GM18507 (cell line): ENCODE measurements at regions not wholly inside any gene's neighbourhood (a gene's known extent, or its start where the extent isn't known, plus 50 kb on each side); places are given as distances from the start of the nearest gene placed in this dataset.
"Not testable (repeated sequence)": the region's sequence is repeated elsewhere in the genome, so short reads cannot be mapped to it uniquely, and the experiment has no call there.

Source experiments
- DNase-seq: peaks from one replicate; pipeline ENCODE4 v3.0.0; 2011; ENCODE audit warnings: low read depth; ENCODE audit not compliant: insufficient read length; ENCODE audit errors: extremely low spot score
- FAIRE-seq: peaks from 2 replicates; lab custom pipeline; 2011; peaks lifted over from hg19 to GRCh38; lab: Jason Lieb, UNC

DNA sequence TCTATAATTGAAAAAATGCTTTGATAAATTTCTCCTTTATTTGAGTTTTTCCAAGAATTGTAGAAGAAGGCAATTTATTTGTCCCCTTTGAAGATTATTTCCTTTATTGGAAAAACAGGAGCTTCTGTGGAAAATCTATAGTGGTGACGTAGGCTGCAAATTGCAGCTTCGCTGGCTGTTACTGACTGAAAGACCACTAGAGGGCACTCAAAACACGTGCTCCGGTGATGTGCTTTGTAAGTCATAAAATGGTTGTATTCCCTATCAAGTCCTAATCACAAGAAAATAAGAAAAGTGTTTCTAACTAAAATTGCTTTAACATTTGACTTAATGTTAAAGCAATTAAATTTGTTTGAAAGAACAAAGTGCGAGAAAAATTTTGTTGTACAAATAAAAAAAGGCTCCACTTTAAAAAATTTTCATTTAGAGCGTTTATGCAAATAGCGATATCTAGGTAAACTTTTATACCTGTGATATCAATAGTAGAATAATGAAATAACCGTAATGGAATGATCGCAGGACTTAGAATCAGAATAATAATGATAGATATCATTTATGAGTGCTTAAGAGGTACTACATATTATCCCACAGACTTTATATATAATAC, 638.2 kb upstream of the SPRY2 start:
- peak; percentile 11 for DNase-seq
- peak; percentile 80 for FAIRE-seq

GRCh38 chr13:80977168-80977567, 636.2 kb upstream of the SPRY2 start:
- no peak for FAIRE-seq

GRCh38 chr13:80975903-80976302, 635.0 kb upstream of the SPRY2 start:
- DNase-seq: no peak
- FAIRE-seq: no peak

More at GRCh38 chr13:80977168-80977567, 636.2 kb upstream of the SPRY2 start:
- no peak for DNase-seq

GRCh38 chr13:80973721-80974120, 632.8 kb upstream of the SPRY2 start:
- FAIRE-seq (no peak), DNase-seq (no peak)

- FAIRE-seq: peak; percentile 5
- no peak for DNase-seq
These were observed 632.0 kb upstream of the SPRY2 start for GRCh38 chr13:80972857-80973478.

DNA sequence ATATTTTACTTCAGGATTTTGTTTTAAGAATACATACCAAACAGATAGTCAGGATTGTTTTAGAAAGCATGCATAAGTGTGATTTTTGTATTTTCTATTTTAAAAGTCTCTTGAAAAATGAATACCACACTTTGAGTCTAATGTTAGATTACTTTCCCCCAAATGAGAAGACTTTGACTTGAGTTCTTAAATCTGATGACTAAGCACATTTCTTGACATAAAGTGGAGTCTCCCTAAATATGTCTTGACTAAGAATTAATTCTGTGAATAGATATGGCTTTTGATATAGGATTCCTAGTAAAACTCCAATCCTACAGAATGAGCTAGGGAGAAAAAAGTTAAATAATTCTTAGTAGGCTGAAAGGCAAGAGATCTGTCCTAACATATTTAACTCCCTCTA, 624.2 kb upstream of the SPRY2 start:
- FAIRE-seq (no peak), DNase-seq (no peak)

DNA sequence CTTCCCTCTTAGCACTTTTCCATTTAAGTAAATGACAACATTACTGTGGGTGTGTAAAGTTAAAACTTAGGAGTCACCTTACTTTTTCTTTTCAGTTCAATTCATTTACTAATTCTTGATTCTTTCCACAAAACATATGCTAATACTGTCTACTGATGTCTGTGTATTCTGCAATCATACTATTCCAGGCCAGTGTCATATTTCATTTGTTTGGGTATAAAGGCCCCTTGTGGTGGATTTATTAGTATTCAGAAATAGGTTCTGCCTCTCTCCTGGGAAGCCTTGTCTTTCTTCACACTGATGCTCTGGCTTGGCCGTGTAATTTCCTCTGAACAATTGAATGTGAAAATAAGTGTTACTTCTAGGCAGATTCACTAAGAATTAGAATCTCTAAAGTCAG, 621.9 kb upstream of the SPRY2 start:
- FAIRE-seq (no peak), DNase-seq (no peak)

GRCh38 chr13:80962173-80962572, 621.2 kb upstream of the SPRY2 start:
- FAIRE-seq (no peak), DNase-seq (no peak)

- no peak for FAIRE-seq
- DNase-seq: no peak
These were observed 616.2 kb upstream of the SPRY2 start for GRCh38 chr13:80957019-80957655.

DNA sequence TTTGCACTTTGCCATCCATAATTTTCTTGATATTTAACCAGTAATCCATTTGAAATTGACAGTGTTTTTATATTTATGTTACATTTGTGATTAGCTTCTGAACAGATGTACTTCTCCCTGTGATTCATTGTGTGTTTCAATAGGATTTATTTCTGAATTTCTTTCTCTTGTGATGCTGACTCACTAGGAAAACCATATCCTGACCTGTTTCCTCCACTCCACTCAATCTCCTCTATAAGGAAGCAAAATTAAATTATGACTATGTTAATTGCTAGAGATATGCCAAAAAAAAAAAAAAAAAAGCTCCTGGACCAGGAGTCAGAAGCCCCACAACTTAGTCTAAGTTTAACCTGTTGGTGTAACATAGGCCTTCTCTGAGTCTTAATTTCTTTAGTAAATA, 614.6 kb upstream of the SPRY2 start:
- FAIRE-seq: no peak
- DNase-seq: no peak

DNA sequence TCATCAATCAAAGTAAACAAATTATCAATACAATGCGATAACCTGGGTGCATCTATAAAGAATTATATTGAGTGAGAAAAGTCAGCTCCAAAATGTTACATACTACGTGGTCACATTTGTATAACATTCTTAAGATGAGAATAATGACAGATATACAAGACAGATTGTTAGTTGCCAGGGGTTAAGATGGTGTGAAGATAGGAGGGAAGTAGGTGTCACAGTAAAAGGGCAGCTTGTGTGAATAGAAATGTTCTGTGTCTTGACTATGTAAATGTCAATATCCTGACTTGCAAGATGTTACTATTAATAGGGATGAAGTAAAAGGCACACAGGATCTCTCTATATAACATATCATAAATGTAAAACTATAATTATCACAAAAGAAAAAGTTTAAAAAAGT, 611.2 kb upstream of the SPRY2 start:
- no peak for FAIRE-seq
- no peak for DNase-seq

- FAIRE-seq (no peak), DNase-seq (no peak)
These were observed 605.3 kb upstream of the SPRY2 start for GRCh38 chr13:80946008-80946802.

DNA sequence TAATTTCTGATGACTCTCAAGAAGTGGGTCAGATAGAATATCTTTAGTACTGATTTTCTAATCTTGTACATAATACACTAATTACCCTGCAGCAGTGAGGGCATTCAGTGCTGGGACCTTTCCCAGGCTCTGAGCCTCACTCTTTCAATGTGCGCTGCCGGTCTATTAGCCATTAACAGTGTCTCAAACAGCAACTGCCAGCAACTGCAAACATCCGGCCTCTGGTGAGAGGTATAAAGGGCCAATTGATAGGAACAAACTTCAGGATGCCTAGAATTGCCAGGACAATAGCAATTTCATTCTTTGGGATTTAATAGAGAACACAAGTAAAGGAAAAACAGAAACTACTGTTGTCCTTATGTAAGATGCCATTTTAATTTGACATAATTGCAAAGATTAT, 604.4 kb upstream of the SPRY2 start:
- no peak for FAIRE-seq
- no peak for DNase-seq

DNA sequence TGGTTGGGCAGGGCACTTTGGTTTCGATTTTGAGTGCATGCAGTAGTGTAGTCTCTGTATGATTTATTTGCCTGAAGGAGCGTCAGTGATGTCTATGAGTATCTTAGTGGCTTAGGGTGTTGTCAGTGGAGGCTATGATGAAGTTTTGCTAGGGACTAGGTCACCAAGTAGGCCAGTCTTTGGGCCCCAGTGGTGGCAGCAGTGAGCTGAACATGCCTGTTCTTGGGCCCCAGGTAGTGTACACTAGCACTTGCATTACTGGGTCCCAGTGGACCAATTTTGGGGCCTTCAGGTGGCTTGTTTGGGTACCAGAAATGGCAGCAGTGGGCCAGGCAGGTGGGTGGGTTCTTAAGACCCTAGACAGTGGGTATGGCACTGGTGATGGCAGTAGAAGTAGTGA, 598.7 kb upstream of the SPRY2 start:
- no peak for FAIRE-seq
- no peak for DNase-seq

DNA sequence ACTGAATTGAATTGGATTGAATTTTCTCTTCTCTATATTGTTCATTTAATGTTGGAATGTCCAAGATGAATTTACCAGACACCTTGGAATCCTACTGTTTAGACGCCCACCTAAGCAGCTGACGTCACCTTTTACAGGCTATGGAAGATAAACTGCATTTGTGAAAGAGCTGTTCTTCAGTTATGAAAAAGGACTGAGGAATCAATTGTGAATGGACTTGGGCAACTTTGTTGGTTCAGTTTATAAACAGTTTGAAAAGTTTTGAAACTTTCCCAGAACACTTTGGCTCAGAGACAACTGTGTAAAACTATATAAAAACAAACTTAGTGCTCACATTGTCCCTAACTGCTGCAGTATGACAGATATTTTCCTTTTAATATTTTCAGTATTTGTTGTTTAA, 590.8 kb upstream of the SPRY2 start:
- FAIRE-seq: no peak
- DNase-seq: no peak

GRCh38 chr13:80931118-80931517, 590.2 kb upstream of the SPRY2 start:
- no peak for DNase-seq
- no peak for FAIRE-seq

DNA sequence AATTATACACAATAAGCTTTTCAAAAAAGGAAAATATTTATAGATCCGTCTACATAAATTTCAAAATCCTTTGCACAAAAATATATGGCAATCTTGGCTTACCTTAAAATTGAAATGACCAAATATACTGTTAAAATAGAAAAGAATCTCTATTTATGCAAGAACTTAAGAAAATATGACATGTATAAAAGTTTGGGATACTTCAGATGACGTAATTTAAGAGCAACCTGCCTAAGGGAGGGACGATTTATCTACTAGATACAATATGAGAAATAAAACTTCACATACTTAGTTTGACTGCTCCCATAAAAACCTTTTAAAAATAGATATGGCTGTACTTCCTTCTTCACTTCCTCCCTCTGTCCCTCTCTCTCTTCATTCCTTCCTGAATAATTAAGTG, 587.3 kb upstream of the SPRY2 start:
- DNase-seq (no peak), FAIRE-seq (no peak)

DNA sequence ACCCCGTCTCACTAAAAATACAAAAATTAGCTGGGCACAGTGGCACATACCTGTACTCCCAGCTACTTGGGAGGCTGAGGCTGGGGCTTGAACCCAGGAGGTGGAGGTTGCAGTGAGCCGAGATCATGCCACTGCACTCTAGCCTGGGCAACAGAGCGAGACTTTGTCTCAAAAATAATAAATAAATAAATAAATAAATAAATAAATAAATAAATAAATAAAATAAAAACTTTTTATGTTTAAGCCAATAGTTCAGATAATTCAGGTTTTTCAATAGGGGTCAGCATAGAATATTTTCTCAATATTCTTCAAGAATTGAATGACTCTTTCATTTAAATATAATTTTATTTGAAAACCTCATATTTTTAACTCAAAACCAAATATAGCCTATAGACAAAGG, 585.1 kb upstream of the SPRY2 start:
- DNase-seq, FAIRE-seq: not testable (repeated sequence)

- FAIRE-seq: no peak
- DNase-seq: no peak
These were observed 583.7 kb upstream of the SPRY2 start for GRCh38 chr13:80924596-80924995.

DNA sequence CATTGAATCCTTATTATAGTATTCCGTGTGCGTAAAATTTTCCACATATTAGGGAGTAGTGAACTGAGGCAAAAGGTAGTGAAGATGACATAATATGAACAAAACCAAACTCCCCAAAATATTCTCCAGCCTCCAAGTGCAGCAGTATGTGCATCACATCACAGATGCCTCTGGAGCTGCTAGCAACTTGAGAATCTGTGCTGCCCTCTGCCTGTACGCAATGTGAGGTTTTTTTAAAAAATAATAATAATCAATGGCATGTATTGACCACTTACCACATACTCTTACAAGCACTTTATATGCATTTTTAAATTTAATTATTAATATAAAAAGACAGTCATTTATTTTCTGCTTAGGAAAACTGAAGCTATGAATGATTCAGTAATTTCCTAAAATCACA, 583.0 kb upstream of the SPRY2 start:
- DNase-seq (no peak), FAIRE-seq (no peak)
